HTR-8/SVneo (cell line): ENCODE measurements at regions not wholly inside any gene's neighbourhood (a gene's known extent, or its start where the extent isn't known, plus 50 kb on each side); places are given as distances from the start of the nearest gene placed in this dataset.

Experiments used
- DNase-seq: peaks from one replicate; pipeline ENCODE4 v3.0.0; 2011; ENCODE audit warnings: low spot score, mixed read lengths; ENCODE audit not compliant: insufficient read length
- FAIRE-seq: peaks from 2 replicates; lab custom pipeline; 2011; peaks lifted over from hg19 to GRCh38; lab: Jason Lieb, UNC

DNA sequence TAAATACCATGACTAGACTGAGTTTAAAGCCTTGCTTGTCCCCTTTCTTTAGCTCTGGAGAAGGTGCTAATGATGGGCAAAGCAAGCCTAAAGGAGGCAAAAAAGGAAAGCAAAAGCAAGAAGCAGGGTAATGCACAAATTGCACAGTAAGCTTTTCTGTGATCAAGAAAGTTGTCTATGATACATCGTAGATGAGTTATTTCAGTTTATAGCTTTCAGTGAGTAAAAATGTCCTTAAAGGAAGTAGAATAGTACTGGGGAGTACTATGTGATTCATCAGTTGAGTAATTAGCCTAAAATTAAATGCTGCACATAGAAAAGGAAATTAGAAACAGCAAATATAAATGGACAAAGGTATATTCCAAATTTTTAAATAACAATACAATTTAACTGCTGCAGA is 50.2 kb upstream of the PDE5A start:
- no peak for FAIRE-seq
- no peak for DNase-seq
